Raji (cell line): ENCODE measurements at regions not wholly inside any gene's neighbourhood (a gene's known extent, or its start where the extent isn't known, plus 50 kb on each side); places are given as distances from the start of the nearest gene placed in this dataset.

ENCODE experiments used
- POLR2A ChIP-seq: IDR thresholded peaks from 2 replicates; pipeline ENCODE4 v1.6.1; 2011; ENCODE audit warnings: low read depth, low read length, control low read depth; ENCODE audit not compliant: insufficient read depth

- no peak for TF ChIP-seq POLR2A
Observed at GRCh38 chr5:117999939-118000549, 988.3 kb downstream of the DTWD2 start.

- TF ChIP-seq POLR2A = no peak
Observed at GRCh38 chr5:117982691-117983090, 1005.7 kb downstream of the DTWD2 start.

- no peak for TF ChIP-seq POLR2A
Observed at GRCh38 chr5:117973785-117974184, 1014.6 kb downstream of the DTWD2 start.

GRCh38 chr5:117955831-117956230 is 1032.5 kb downstream of the DTWD2 start:
- no peak for TF ChIP-seq POLR2A

GRCh38 chr5:117954331-117954730 is 1034.0 kb downstream of the DTWD2 start:
- no peak for TF ChIP-seq POLR2A

GRCh38 chr5:117953272-117953671 is 1035.1 kb downstream of the DTWD2 start:
- no peak for TF ChIP-seq POLR2A

GRCh38 chr5:117947836-117948235 is 1040.5 kb downstream of the DTWD2 start:
- TF ChIP-seq POLR2A = no peak

- no peak for TF ChIP-seq POLR2A
Observed at GRCh38 chr5:117947121-117947520, 1041.2 kb downstream of the DTWD2 start.

- no peak for TF ChIP-seq POLR2A
Observed at GRCh38 chr5:117945258-117945657, 1043.1 kb downstream of the DTWD2 start.

GRCh38 chr5:117943541-117943940 is 1044.8 kb downstream of the DTWD2 start:
- TF ChIP-seq POLR2A = no peak

GRCh38 chr5:117942861-117943519 is 1045.4 kb downstream of the DTWD2 start:
- no peak for TF ChIP-seq POLR2A

GRCh38 chr5:117893211-117893610 is 1095.1 kb downstream of the DTWD2 start:
- TF ChIP-seq POLR2A = no peak

GRCh38 chr5:117892360-117892759 is 1096.0 kb downstream of the DTWD2 start:
- no peak for TF ChIP-seq POLR2A

GRCh38 chr5:117889596-117889995 is 1098.8 kb downstream of the DTWD2 start:
- no peak for TF ChIP-seq POLR2A

- no peak for TF ChIP-seq POLR2A
Observed at GRCh38 chr5:117888688-117889087, 1099.7 kb downstream of the DTWD2 start.

GRCh38 chr5:117881426-117882230 is 1106.7 kb downstream of the DTWD2 start:
- TF ChIP-seq POLR2A = no peak
